ENCODE measurements at regions not wholly inside any gene's neighbourhood (a gene's known extent, or its start where the extent isn't known, plus 50 kb on each side); places are given as distances from the start of the nearest gene placed in this dataset.

DNA sequence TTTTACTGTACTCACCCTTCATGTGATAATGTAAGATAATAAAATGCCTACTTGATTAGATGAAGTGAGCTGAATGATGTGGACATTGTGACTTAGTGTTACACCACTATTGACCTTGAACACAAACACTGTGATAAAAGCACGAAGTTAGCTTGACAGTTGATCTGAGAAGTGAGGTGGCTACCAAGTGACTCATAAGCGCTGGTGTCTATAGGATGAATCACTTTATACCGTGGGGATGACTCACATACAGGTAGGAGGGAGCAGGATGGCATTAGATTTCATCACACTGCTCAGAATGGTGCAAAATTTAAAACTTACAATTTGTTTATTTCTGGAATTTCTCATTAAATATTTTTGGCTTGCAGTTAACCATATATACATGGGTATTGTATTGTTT lies 174.7 kb upstream of the CNTN3 start:
- TF ChIP-seq CTCF (IDR thresholded peaks at IDR 0.05) (no peak), POLR2A (IDR thresholded peaks at IDR 0.05) (no peak)
